ENCODE measurements at regions not wholly inside any gene's neighbourhood (a gene's known extent, or its start where the extent isn't known, plus 50 kb on each side); places are given as distances from the start of the nearest gene placed in this dataset.

GRCh38 chr4:26161030-26161824 is 159.6 kb upstream of the RBPJ start:
- intact Hi-C loops (cut with DNase I; ENCODE audit: low total_unique reads) = no loop called here
- Histone ChIP-seq H3K4me3 (no peak overlapping the region), H3K9me3 (no peaks in the 10 kb centered on the region), H3K36me3 (no peaks in the 10 kb centered on the region), H3K27ac (no peak overlapping the region), H3K4me1 (no peaks in the 10 kb centered on the region), H3K27me3 (no peaks in the 10 kb centered on the region)
- DNase-seq = no peak
- TF ChIP-seq CTCF (IDR thresholded peaks at IDR 0.05) = no peak

GRCh38 chr4:26162101-26162500 is 158.7 kb upstream of the RBPJ start:
- H3K27ac ChIP-seq = no peak overlapping the region
- H3K9me3 ChIP-seq = no peaks in the 10 kb centered on the region
- intact Hi-C loops (cut with DNase I; ENCODE audit: low total_unique reads) = no loop called here
- no peak overlapping the region for H3K4me3 ChIP-seq
- no peak for TF ChIP-seq CTCF (IDR thresholded peaks at IDR 0.05)
- DNase-seq = no peak
- H3K27me3 ChIP-seq = no peaks in the 10 kb centered on the region
- H3K36me3 ChIP-seq = no peaks in the 10 kb centered on the region
- H3K4me1 ChIP-seq = no peaks in the 10 kb centered on the region

GRCh38 chr4:26163425-26164362 is 157.1 kb upstream of the RBPJ start:
- H3K4me1 ChIP-seq = no peaks in the 10 kb centered on the region
- H3K27ac ChIP-seq = no peak overlapping the region
- DNase-seq = no peak
- TF ChIP-seq CTCF (IDR thresholded peaks at IDR 0.05) = no peak
- H3K27me3 ChIP-seq = no peaks in the 10 kb centered on the region
- no peaks in the 10 kb centered on the region for H3K36me3 ChIP-seq
- intact Hi-C loops (cut with DNase I; ENCODE audit: low total_unique reads) = no loop called here
- no peaks in the 10 kb centered on the region for H3K9me3 ChIP-seq
- H3K4me3 ChIP-seq = no peak overlapping the region

GRCh38 chr4:26171501-26171900 is 149.3 kb upstream of the RBPJ start:
- no peaks in the 10 kb centered on the region for H3K36me3 ChIP-seq
- no peak overlapping the region for H3K27ac ChIP-seq
- H3K4me1 ChIP-seq = peaks cover 0 to 4% (median 0%) of the 10 kb centered on the region in 4 donors
- peaks cover 0 to 29% of the 10 kb centered on the region in 2 donors for H3K27me3 ChIP-seq
- TF ChIP-seq CTCF (IDR thresholded peaks at IDR 0.05) = no peak
- no peak for DNase-seq
- no peaks in the 10 kb centered on the region for H3K9me3 ChIP-seq
- intact Hi-C loops (cut with DNase I; ENCODE audit: low total_unique reads) = no loop called here
- H3K4me3 ChIP-seq = no peak overlapping the region

- H3K27ac ChIP-seq = no peak overlapping the region
- H3K27me3 ChIP-seq = peaks cover 0 to 29% of the 10 kb centered on the region in 2 donors
- peaks cover 0 to 4% (median 0%) of the 10 kb centered on the region in 4 donors for H3K4me1 ChIP-seq
- no peaks in the 10 kb centered on the region for H3K36me3 ChIP-seq
- TF ChIP-seq CTCF (IDR thresholded peaks at IDR 0.05) = no peak
- H3K4me3 ChIP-seq = no peak overlapping the region
- DNase-seq = no peak
- intact Hi-C loops (cut with DNase I; ENCODE audit: low total_unique reads) = no loop called here
- no peaks in the 10 kb centered on the region for H3K9me3 ChIP-seq
Observed at GRCh38 chr4:26171941-26172340, 148.9 kb upstream of the RBPJ start.

Measured in tibial artery (tissue), 4 donors.